Spleen (tissue), 11 donors: ENCODE measurements at regions not wholly inside any gene's neighbourhood (a gene's known extent, or its start where the extent isn't known, plus 50 kb on each side); places are given as distances from the start of the nearest gene placed in this dataset.

Source experiments
- DNase-seq: peaks from one replicate; pipeline ENCODE4 v3.0.0-alpha.2; 2020
- H3K27ac ChIP-seq, 8 donors: fragments of 200-600 bp; sonication (generic) in 7 of 8; 1 replicate in 4 of 8; 2 replicates in 4 of 8; pipeline versions ENCODE4 v1.5.0 to v1.8.0; 2016 to 2021; ENCODE audit warnings: inconsistent platforms in 4 of 8, mild to moderate bottlenecking in 4 of 8, moderate library complexity in 1 of 8
- H3K27me3 ChIP-seq, 7 donors: fragments of 200-600 bp; sonication (generic) in 6 of 7; replicated peaks in 1 of 7; 1 replicate in 4 of 7; 2 replicates in 3 of 7; pipeline versions ENCODE4 v1.5.0 to v1.8.0; 2016 to 2021; ENCODE audit warnings: inconsistent platforms in 3 of 7, mild to moderate bottlenecking in 1 of 7
- H3K36me3 ChIP-seq, 6 donors: fragments of 200-600 bp; sonication (generic) in 5 of 6; 1 replicate in 4 of 6; 2 replicates in 2 of 6; pipeline versions ENCODE4 v1.5.0 to v1.8.0; 2016 to 2021; ENCODE audit warnings: inconsistent platforms in 2 of 6
- H3K4me1 ChIP-seq, 6 donors: fragments of 200-600 bp; sonication (generic) in 5 of 6; 1 replicate in 3 of 6; 2 replicates in 3 of 6; pipeline versions ENCODE4 v1.5.0 to v1.8.0; 2016 to 2021; ENCODE audit warnings: inconsistent platforms in 3 of 6
- H3K4me3 ChIP-seq, 8 donors: fragments of 200-600 bp; sonication (generic) in 7 of 8; 1 replicate in 4 of 8; 2 replicates in 4 of 8; pipeline versions ENCODE4 v1.5.0 to v1.8.0; 2016 to 2021; ENCODE audit warnings: inconsistent platforms in 4 of 8, mild to moderate bottlenecking in 4 of 8, moderate library complexity in 2 of 8
- H3K9me3 ChIP-seq, 8 donors: fragments of 200-600 bp; sonication (generic) in 7 of 8; 1 replicate in 4 of 8; 2 replicates in 4 of 8; pipeline versions ENCODE4 v1.5.0 to v1.8.0; 2016 to 2021; ENCODE audit warnings: inconsistent platforms in 4 of 8
- POLR2A ChIP-seq, 3 donors: fragments of 450-650 bp; IDR thresholded peaks; one replicate each; pipeline ENCODE4 v1.5.1; 2017; ENCODE audit warnings: antibody characterized with exemption in 3 of 3, mild to moderate bottlenecking in 1 of 3
- POLR2AphosphoS5 ChIP-seq, 3 donors: sonication (generic); formaldehyde crosslinking; IDR thresholded peaks; one replicate each; pipeline ENCODE4 v1.5.1; 2017; ENCODE audit warnings: antibody characterized with exemption in 3 of 3
- WGBS, 5 donors: extraction: QIAGEN DNeasy Blood & Tissue Kit in 3 of 5; methylation state at CpG; one replicate each; pipeline versions ENCODE4 v1.1.5 to v1.1.7; 2013 to 2018; 5-methylcytosine and 5-hydroxymethylcytosine counted together
- intact Hi-C: fragments of 100-400 bp; cut with DNase I; formaldehyde crosslinking; loops from one replicate; pipeline ENCODE4 v1.15.0; 2023; ENCODE audit warnings: low total_unique reads
- TF ChIP-seq, protein P1 (sequence below), 11 experiments: fragments of 200-600 bp in 7 of 11; fragments of 450-650 bp in 4 of 11; sonication (generic) in 4 of 11; IDR thresholded peaks in 8 of 11; conservative IDR thresholded peaks in 3 of 11; 1 replicate in 7 of 11; 2 replicates in 4 of 11; pipeline versions ENCODE4 v1.4.0 to v1.8.0; 2016 to 2021; ENCODE audit warnings: antibody characterized with exemption in 11 of 11, inconsistent platforms in 4 of 11, mild to moderate bottlenecking in 1 of 11
- donor health status: healthy with polysubstance abuse.
- donor health status: DM: no; HTN: no; CAD: no; lungs with moderate emphysema.
- donor health status: DM: no; HTN: no; CAD: no.
- donor health status: Bipolar disorder and iron deficiency.
- donor health status: healthy.
- donor health status: DM: no; HTN: no; CAD: no.
- donor health status: DM: yes; HTN: yes; CAD: no.

GRCh38 chr1:4431491-4431890 is 222.9 kb upstream of the AJAP1 start:
- TF ChIP-seq, protein P1, sequence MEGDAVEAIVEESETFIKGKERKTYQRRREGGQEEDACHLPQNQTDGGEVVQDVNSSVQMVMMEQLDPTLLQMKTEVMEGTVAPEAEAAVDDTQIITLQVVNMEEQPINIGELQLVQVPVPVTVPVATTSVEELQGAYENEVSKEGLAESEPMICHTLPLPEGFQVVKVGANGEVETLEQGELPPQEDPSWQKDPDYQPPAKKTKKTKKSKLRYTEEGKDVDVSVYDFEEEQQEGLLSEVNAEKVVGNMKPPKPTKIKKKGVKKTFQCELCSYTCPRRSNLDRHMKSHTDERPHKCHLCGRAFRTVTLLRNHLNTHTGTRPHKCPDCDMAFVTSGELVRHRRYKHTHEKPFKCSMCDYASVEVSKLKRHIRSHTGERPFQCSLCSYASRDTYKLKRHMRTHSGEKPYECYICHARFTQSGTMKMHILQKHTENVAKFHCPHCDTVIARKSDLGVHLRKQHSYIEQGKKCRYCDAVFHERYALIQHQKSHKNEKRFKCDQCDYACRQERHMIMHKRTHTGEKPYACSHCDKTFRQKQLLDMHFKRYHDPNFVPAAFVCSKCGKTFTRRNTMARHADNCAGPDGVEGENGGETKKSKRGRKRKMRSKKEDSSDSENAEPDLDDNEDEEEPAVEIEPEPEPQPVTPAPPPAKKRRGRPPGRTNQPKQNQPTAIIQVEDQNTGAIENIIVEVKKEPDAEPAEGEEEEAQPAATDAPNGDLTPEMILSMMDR (IDR thresholded peaks at IDR 0.05 in 8 of 11, conservative IDR thresholded peaks at IDR 0.05 in 3 of 11) = no peak
- TF ChIP-seq POLR2AphosphoS5 (IDR thresholded peaks at IDR 0.05) = no peak
- TF ChIP-seq POLR2A (IDR thresholded peaks at IDR 0.05) = no peak
- Histone ChIP-seq H3K36me3 (no peaks in the 10 kb centered on the region), H3K4me3 (no peak overlapping the region), H3K27me3 (no peaks in the 10 kb centered on the region), H3K27ac (no peak overlapping the region), H3K9me3 (no peaks in the 10 kb centered on the region), H3K4me1 (no peaks in the 10 kb centered on the region)
- whole genome bisulfite sequencing, 5 donors = 51 to 71% (median 63%) methylated on average over 6 of the region's 6 CpGs
- no peak for DNase-seq
- intact Hi-C loops = no loop called here

DNA sequence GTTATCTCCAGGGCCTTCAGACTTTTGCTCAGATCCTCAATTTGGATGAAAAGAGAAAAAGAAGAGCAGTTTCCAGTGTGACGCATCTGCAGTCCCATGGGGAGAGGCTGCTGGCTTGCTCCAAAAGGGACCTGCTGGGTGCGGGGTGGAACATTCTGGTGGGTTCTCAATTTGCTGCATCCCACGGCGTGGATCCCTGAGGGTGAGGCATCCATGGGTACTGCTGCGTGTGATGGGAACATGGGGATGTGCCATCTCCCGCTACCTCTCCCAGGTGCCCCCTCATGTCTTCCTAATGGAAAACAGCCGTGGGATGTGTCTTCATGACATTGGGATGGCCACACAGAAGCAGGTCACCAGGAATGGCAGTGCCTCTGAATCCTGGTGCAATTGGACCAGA is 221.3 kb upstream of the AJAP1 start:
- 75 to 93% (median 87%) methylated on average over 7 of the region's 7 CpGs for WGBS, 5 donors
- Histone ChIP-seq H3K27ac (no peak overlapping the region), H3K4me1 (no peaks in the 10 kb centered on the region), H3K27me3 (no peaks in the 10 kb centered on the region), H3K9me3 (peaks cover 0 to 2% (median 0%) of the 10 kb centered on the region in 8 donors), H3K4me3 (no peak overlapping the region), H3K36me3 (no peaks in the 10 kb centered on the region)
- intact Hi-C loops = no loop called here
- TF ChIP-seq POLR2AphosphoS5 (IDR thresholded peaks at IDR 0.05) (no peak), POLR2A (IDR thresholded peaks at IDR 0.05) (no peak)
- TF ChIP-seq, protein P1 (IDR thresholded peaks at IDR 0.05 in 8 of 11, conservative IDR thresholded peaks at IDR 0.05 in 3 of 11) = no peak
- DNase-seq = no peak

DNA sequence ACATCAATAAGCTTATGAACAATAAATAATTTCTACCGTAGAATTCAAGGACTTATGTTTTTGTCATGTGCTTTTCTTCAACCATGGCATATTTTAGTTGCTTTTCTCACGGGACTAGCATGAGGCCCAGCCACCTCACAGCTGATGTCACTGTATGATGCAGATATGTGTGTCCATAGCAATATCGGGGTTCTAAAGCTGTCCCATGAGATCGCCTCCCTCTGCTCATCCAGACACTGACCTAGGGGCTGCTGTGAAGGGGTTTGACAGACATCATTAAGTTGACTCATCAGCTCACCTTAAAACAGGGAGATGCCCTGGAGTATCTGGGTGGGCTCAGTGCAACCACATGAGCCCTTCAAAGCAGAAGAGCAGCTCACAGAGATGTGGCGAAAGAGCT is 210.3 kb upstream of the AJAP1 start:
- intact Hi-C loops = no loop called here
- no peaks in the 10 kb centered on the region for H3K9me3 ChIP-seq
- H3K27ac ChIP-seq = no peak overlapping the region
- no peaks in the 10 kb centered on the region for H3K4me1 ChIP-seq
- no peaks in the 10 kb centered on the region for H3K36me3 ChIP-seq
- no peak for TF ChIP-seq POLR2AphosphoS5 (IDR thresholded peaks at IDR 0.05)
- no peak for TF ChIP-seq POLR2A (IDR thresholded peaks at IDR 0.05)
- TF ChIP-seq, protein P1 (IDR thresholded peaks at IDR 0.05 in 8 of 11, conservative IDR thresholded peaks at IDR 0.05 in 3 of 11) = no peak
- DNase-seq = no peak
- 64 to 91% (median 80%) methylated on average over 5 of the region's 5 CpGs for WGBS, 5 donors
- no peak overlapping the region for H3K4me3 ChIP-seq
- H3K27me3 ChIP-seq = peaks cover 0 to 36% (median 0%) of the 10 kb centered on the region in 7 donors

DNA sequence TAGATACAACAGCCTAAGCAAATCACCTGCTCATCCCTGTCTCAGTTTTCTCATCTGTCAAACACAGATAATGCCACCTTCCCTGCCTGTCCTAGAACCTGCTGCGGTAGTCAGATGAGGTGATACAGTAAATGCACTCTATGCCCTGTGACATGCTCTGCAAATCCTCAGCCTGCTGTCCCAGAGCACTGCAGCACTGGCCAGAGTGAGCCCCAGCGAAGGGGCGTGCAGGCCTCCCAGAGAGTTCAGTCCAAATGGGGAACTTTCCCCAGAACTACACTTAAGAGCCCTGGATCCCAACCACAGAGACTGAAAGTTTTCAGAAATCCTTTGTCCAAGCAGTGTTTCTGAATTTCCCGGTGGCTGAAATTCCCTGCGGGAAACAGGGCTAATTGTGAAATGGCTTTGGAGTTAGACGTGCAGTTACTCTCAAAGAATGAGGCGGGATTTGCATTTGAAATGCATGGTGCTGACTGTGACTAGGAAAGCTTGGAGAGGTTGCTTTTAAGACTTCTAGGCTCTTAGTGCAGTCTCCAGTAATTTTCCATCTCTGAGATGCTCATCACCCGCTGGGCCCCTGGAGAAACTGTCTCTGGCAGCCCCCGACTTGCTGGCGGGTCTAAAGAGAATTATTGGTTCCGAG is 206.5 kb upstream of the AJAP1 start:
- no peak for DNase-seq
- intact Hi-C loops = no loop called here
- 54 to 66% (median 62%) methylated on average over 11 of the region's 11 CpGs for WGBS, 5 donors

More for the DNA sequence above, 206.5 kb upstream of the AJAP1 start:
- Histone ChIP-seq H3K4me3 (no peak overlapping the region), H3K9me3 (no peaks in the 10 kb centered on the region), H3K27me3 (peaks cover 0 to 36% (median 0%) of the 10 kb centered on the region in 7 donors), H3K36me3 (no peaks in the 10 kb centered on the region), H3K27ac (no peak overlapping the region), H3K4me1 (no peaks in the 10 kb centered on the region)
- TF ChIP-seq POLR2AphosphoS5 (IDR thresholded peaks at IDR 0.05) = no peak
- no peak for TF ChIP-seq POLR2A (IDR thresholded peaks at IDR 0.05)
- TF ChIP-seq, protein P1 (IDR thresholded peaks at IDR 0.05 in 8 of 11, conservative IDR thresholded peaks at IDR 0.05 in 3 of 11) = no peak
